A673 (cell line): ENCODE measurements at regions not wholly inside any gene's neighbourhood (a gene's known extent, or its start where the extent isn't known, plus 50 kb on each side); places are given as distances from the start of the nearest gene placed in this dataset.

Source experiments
- BruUV-seq: library from RNA; stranded (reverse); fragments of 400-500 nt; replicated peaks from 2 replicates; lab custom pipeline; 2021; lab: Mats Ljungman, UMichigan
- CTCF ChIA-PET: fragments of 300-600 bp; sonication (Branson Sonifier 250); formaldehyde crosslinking; loops from one replicate; lab custom pipeline; 2022; ENCODE audit warnings: antibody characterized with exemption; lab: Charles Lee
- POLR2A ChIA-PET: fragments of 300-600 bp; sonication (Branson Sonifier 250); formaldehyde crosslinking; loops from one replicate; lab custom pipeline; 2022; ENCODE audit warnings: antibody characterized with exemption; ENCODE audit not compliant: low non-redundant PET; lab: Charles Lee
- DNase-seq: peaks from one replicate; pipeline ENCODE4 v3.0.0-alpha.2; 2015; ENCODE audit warnings: low spot score
- H3K27ac ChIP-seq: fragments of 200-600 bp; sonication (generic); 2 replicates; pipeline ENCODE4 v1.5.1; 2016; ENCODE audit warnings: mixed run types, low read depth, mild to moderate bottlenecking, mixed read lengths, antibody characterized with exemption, low read length; ENCODE audit not compliant: poor library complexity, severe bottlenecking
- H3K27me3 ChIP-seq: fragments of 200-600 bp; sonication (generic); replicated peaks from 2 replicates; pipeline ENCODE4 v1.6.1; 2017; ENCODE audit warnings: mixed run types, low read depth, mild to moderate bottlenecking, mixed read lengths, antibody characterized with exemption, low read length; ENCODE audit not compliant: insufficient read depth, poor library complexity
- H3K36me3 ChIP-seq: fragments of 200-600 bp; sonication (generic); 2 replicates; pipeline ENCODE4 v1.6.1; 2016; ENCODE audit warnings: mixed run types, mild to moderate bottlenecking, mixed read lengths, antibody characterized with exemption, low read length; ENCODE audit not compliant: insufficient read depth, poor library complexity, severe bottlenecking
- H3K4me1 ChIP-seq: fragments of 200-600 bp; sonication (generic); 2 replicates; pipeline ENCODE4 v1.6.1; 2017; ENCODE audit warnings: mixed run types, mild to moderate bottlenecking, mixed read lengths, antibody characterized with exemption, low read length; ENCODE audit not compliant: insufficient read depth, poor library complexity, severe bottlenecking
- H3K4me3 ChIP-seq: fragments of 200-600 bp; sonication (generic); 2 replicates; pipeline ENCODE4 v1.5.1; 2016; ENCODE audit warnings: low read depth, mixed run types, mild to moderate bottlenecking, mixed read lengths, low read length; ENCODE audit not compliant: poor library complexity, severe bottlenecking
- H3K9me3 ChIP-seq: fragments of 200-600 bp; sonication (generic); 2 replicates; pipeline ENCODE4 v1.6.1; 2016; ENCODE audit warnings: mixed run types, low read depth, mild to moderate bottlenecking, mixed read lengths, antibody characterized with exemption, low read length; ENCODE audit not compliant: poor library complexity, severe bottlenecking
- EZH2 ChIP-seq: fragments of 200-600 bp; sonication (generic); IDR thresholded peaks from 2 replicates; pipeline ENCODE4 v1.6.1; 2017; ENCODE audit warnings: borderline replicate concordance, low read depth, mild to moderate bottlenecking, mixed read lengths, antibody characterized with exemption, low read length; ENCODE audit not compliant: poor library complexity, severe bottlenecking
- intact Hi-C: fragments of 100-400 bp; cut with micrococcal nuclease; formaldehyde crosslinking; loops from one replicate; pipeline ENCODE4 v1.10.0; 2022; ENCODE audit not compliant: unreplicated experiment
- TF ChIP-seq, protein P1 (sequence below): fragments of 300-800, 200-600 bp; sonication (generic); conservative IDR thresholded peaks from 2 replicates; pipeline ENCODE4 v1.5.1; 2017; ENCODE audit warnings: low read depth, mild to moderate bottlenecking, antibody characterized with exemption, low read length, moderate library complexity, mixed read lengths

DNA sequence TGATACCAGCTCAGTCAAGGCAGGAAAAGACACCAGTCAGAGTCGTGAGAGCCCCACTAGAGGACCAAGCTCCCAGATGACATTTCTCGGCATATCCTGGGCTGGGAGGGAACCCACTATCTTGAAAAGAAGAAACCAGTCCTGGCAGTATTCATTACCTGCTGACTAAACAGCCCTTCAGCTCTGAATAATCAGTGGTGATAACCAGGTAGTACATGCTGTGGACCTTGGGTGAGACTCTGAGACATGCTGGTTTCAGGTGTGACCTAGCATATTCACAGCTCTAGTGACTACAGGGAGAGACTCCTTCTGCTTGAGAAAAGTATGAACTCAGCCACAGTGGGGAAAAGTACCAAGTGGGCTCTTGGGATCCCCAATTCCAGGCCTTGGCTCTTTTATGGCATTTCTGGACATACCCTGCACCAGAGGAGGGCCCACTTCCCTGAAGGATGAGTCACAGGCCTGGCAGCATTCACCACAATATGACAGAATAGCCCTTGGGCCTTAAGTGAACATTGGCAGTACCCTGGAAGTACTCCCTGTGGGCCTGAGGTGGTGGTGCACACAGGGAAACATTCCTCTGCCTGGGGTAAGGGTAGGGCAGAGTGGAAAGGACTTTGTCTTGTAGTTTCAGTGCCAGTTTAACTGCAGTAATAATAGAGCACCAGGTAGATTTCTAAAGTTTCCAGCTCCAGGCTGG is 82.6 kb upstream of the SLC38A4 start:
- DNase-seq, result peak; percentile 31
- ChIA-PET CTCF (no interaction called here), POLR2A (no interaction called here)
- H3K27ac ChIP-seq, result no peak overlapping the region
- no peaks in the 10 kb centered on the region for H3K4me1 ChIP-seq
- intact Hi-C loops, result no loop called here
- no peak overlapping the region for H3K4me3 ChIP-seq
- H3K9me3 ChIP-seq, result peaks cover 11% of the 10 kb centered on the region
- no peak for TF ChIP-seq EZH2
- TF ChIP-seq, protein P1, sequence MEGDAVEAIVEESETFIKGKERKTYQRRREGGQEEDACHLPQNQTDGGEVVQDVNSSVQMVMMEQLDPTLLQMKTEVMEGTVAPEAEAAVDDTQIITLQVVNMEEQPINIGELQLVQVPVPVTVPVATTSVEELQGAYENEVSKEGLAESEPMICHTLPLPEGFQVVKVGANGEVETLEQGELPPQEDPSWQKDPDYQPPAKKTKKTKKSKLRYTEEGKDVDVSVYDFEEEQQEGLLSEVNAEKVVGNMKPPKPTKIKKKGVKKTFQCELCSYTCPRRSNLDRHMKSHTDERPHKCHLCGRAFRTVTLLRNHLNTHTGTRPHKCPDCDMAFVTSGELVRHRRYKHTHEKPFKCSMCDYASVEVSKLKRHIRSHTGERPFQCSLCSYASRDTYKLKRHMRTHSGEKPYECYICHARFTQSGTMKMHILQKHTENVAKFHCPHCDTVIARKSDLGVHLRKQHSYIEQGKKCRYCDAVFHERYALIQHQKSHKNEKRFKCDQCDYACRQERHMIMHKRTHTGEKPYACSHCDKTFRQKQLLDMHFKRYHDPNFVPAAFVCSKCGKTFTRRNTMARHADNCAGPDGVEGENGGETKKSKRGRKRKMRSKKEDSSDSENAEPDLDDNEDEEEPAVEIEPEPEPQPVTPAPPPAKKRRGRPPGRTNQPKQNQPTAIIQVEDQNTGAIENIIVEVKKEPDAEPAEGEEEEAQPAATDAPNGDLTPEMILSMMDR, result no peak
- BruUV-seq, result no TSS peak
- H3K27me3 ChIP-seq, result no peaks in the 10 kb centered on the region
- H3K36me3 ChIP-seq, result no peaks in the 10 kb centered on the region

DNA sequence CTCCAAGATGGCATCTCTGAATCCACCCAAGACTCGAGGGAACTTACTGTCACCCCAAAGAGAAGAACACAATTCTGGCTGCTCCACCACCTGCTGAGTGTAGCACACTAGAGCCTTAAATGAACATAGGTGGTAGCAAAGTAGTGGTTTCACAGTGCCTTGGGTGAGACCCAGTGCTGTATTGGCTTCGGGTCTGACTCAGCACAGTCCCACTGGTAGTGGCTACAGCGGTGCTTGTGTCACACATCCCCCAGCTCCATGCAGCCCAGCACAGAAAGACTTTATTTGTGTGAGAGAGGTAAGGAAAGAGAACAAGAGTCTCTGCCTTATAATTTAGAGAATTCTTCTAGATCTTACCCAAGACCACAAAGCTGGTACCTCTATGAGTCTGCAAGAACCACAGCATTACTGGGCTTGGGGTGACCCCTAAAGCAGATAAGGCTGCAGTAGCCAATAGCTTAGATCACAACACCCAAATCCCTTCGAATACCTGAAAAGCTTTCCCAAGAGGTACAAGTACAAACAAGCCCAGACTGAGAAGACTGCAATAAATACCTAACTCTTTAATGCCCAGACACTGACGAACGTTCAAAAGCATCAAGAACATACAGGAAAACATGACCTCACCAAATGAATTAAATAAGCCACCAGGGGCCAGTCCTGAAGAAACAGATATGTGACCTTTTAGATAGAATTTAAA is 83.3 kb upstream of the SLC38A4 start:
- intact Hi-C loops, result no loop called here
- Histone ChIP-seq H3K4me1 (no peaks in the 10 kb centered on the region), H3K9me3 (peaks cover 14% of the 10 kb centered on the region), H3K27me3 (no peaks in the 10 kb centered on the region), H3K4me3 (no peak overlapping the region), H3K27ac (no peak overlapping the region), H3K36me3 (no peaks in the 10 kb centered on the region)
- ChIA-PET POLR2A (no interaction called here), CTCF (no interaction called here)
- no peak for TF ChIP-seq EZH2
- TF ChIP-seq, protein P1, result no peak
- DNase-seq, result no peak
- no TSS peak for BruUV-seq

GRCh38 chr12:46910830-46911229 is 85.0 kb upstream of the SLC38A4 start:
- TF ChIP-seq, protein P1, result no peak
- TF ChIP-seq EZH2, result no peak
- H3K4me3 ChIP-seq, result no peak overlapping the region
- H3K27ac ChIP-seq, result no peak overlapping the region
- H3K36me3 ChIP-seq, result no peaks in the 10 kb centered on the region
- ChIA-PET POLR2A (no interaction called here), CTCF (no interaction called here)
- H3K27me3 ChIP-seq, result no peaks in the 10 kb centered on the region
- BruUV-seq, result no TSS peak
- peaks cover 14% of the 10 kb centered on the region for H3K9me3 ChIP-seq
- no peaks in the 10 kb centered on the region for H3K4me1 ChIP-seq
- intact Hi-C loops, result no loop called here
- no peak for DNase-seq
